ENCODE measurements at regions not wholly inside any gene's neighbourhood (a gene's known extent, or its start where the extent isn't known, plus 50 kb on each side); places are given as distances from the start of the nearest gene placed in this dataset.

DNA sequence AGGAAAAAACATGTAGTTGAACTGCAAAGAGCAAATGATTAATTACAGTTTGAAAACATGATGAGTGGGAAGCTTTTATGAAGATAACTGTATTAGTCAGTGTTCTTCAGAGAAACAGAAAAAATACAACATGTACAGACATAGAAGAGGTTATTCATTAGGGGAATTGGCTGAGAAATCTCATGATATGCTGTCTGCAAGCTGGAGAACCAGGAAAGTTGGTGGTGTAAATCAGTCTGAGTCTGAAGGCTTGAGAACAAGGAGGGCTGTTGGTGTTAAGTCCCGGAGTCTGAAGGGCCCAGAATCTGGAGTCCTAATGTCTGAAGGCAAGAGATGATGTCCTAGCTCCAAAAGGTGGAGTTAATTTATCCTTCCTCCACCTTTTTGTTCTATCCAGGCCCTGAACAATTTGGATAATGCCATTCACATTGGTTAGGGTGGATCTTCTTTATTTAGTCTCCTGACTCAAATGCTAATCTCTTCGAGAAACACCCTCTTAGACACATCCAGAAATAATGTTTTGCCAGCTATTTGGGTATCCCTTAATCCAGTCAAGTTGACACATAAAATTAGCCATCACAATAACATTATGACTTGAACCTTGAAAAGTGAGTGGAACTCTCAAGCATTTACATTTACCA is 672.9 kb upstream of the PTBP2 start:
- no peak for DNase-seq (ENCODE audit: low read depth)
- TF ChIP-seq, protein P1, sequence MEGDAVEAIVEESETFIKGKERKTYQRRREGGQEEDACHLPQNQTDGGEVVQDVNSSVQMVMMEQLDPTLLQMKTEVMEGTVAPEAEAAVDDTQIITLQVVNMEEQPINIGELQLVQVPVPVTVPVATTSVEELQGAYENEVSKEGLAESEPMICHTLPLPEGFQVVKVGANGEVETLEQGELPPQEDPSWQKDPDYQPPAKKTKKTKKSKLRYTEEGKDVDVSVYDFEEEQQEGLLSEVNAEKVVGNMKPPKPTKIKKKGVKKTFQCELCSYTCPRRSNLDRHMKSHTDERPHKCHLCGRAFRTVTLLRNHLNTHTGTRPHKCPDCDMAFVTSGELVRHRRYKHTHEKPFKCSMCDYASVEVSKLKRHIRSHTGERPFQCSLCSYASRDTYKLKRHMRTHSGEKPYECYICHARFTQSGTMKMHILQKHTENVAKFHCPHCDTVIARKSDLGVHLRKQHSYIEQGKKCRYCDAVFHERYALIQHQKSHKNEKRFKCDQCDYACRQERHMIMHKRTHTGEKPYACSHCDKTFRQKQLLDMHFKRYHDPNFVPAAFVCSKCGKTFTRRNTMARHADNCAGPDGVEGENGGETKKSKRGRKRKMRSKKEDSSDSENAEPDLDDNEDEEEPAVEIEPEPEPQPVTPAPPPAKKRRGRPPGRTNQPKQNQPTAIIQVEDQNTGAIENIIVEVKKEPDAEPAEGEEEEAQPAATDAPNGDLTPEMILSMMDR (IDR thresholded peaks at IDR 0.05; ENCODE audit: low read length, missing control alignments) = no peak
- H3K4me3 ChIP-seq (replicated peaks; ENCODE audit: low read depth, low read length) = no peak overlapping the region

GRCh38 chr1:96049759-96050409 is 671.7 kb upstream of the PTBP2 start:
- peak; percentile 22 for DNase-seq (ENCODE audit: low read depth)

GRCh38 chr1:96059276-96059675 is 662.3 kb upstream of the PTBP2 start:
- no peak for DNase-seq (ENCODE audit: low read depth)
- H3K4me3 ChIP-seq (replicated peaks; ENCODE audit: low read depth, low read length) = no peak overlapping the region
- TF ChIP-seq, protein P1 (IDR thresholded peaks at IDR 0.05; ENCODE audit: low read length, missing control alignments) = no peak

More at GRCh38 chr1:96049759-96050409, 671.7 kb upstream of the PTBP2 start:
- H3K4me3 ChIP-seq (replicated peaks; ENCODE audit: low read depth, low read length) = no peak overlapping the region
- TF ChIP-seq, protein P1 (IDR thresholded peaks at IDR 0.05; ENCODE audit: low read length, missing control alignments) = no peak

GRCh38 chr1:96059736-96060135 is 661.8 kb upstream of the PTBP2 start:
- no peak for DNase-seq (ENCODE audit: low read depth)
- TF ChIP-seq, protein P1 (IDR thresholded peaks at IDR 0.05; ENCODE audit: low read length, missing control alignments) = no peak
- no peak overlapping the region for H3K4me3 ChIP-seq (replicated peaks; ENCODE audit: low read depth, low read length)

GRCh38 chr1:96060621-96061020 is 661.0 kb upstream of the PTBP2 start:
- TF ChIP-seq, protein P1 (IDR thresholded peaks at IDR 0.05; ENCODE audit: low read length, missing control alignments) = no peak
- H3K4me3 ChIP-seq (replicated peaks; ENCODE audit: low read depth, low read length) = no peak overlapping the region
- DNase-seq (ENCODE audit: low read depth) = no peak

- TF ChIP-seq, protein P1 (IDR thresholded peaks at IDR 0.05; ENCODE audit: low read length, missing control alignments) = no peak
- H3K4me3 ChIP-seq (replicated peaks; ENCODE audit: low read depth, low read length) = no peak overlapping the region
- DNase-seq (ENCODE audit: low read depth) = no peak
These were observed 649.6 kb upstream of the PTBP2 start for GRCh38 chr1:96072021-96072420.

- TF ChIP-seq, protein P1 (IDR thresholded peaks at IDR 0.05; ENCODE audit: low read length, missing control alignments) = no peak
- no peak overlapping the region for H3K4me3 ChIP-seq (replicated peaks; ENCODE audit: low read depth, low read length)
- no peak for DNase-seq (ENCODE audit: low read depth)
These were observed 648.5 kb upstream of the PTBP2 start for GRCh38 chr1:96073100-96073499.
